ENCODE measurements at regions not wholly inside any gene's neighbourhood (a gene's known extent, or its start where the extent isn't known, plus 50 kb on each side); places are given as distances from the start of the nearest gene placed in this dataset.

- TF ChIP-seq CTCF (IDR thresholded peaks at IDR 0.05) (no peak), POLR2A (IDR thresholded peaks at IDR 0.05) (no peak), EP300 (IDR thresholded peaks at IDR 0.05) (no peak), POLR2AphosphoS5 (IDR thresholded peaks at IDR 0.05) (no peak)
Measured at GRCh38 chr13:107742544-107742943, 472.8 kb downstream of the LIG4 start.
